ENCODE measurements at regions not wholly inside any gene's neighbourhood (a gene's known extent, or its start where the extent isn't known, plus 50 kb on each side); places are given as distances from the start of the nearest gene placed in this dataset.

DNA sequence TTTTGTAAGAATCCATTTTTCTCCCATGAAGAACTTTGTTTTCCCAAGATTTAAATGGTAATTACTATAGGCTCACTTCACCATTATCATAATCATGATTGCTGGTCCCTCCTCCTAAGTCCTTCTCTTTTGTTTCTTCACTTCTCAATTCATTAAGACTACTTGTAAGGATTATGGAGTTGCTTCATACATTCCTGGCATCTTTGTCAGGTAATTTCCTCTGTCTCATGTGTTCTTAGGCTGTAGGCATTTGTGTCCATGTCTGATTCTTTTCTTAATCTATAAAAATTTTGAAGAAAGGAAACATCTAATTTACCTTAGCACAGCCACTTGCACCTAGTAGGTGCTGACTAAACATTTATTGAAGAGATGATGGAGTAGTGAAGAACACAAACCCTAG is 79.9 kb upstream of the SATB1 start:
- no peak overlapping the region for H3K27ac ChIP-seq
- ChIA-PET POLR2A (ENCODE audit: low non-redundant PET) (no interaction called here), CTCF (no interaction called here)
- TF ChIP-seq, protein P1, sequence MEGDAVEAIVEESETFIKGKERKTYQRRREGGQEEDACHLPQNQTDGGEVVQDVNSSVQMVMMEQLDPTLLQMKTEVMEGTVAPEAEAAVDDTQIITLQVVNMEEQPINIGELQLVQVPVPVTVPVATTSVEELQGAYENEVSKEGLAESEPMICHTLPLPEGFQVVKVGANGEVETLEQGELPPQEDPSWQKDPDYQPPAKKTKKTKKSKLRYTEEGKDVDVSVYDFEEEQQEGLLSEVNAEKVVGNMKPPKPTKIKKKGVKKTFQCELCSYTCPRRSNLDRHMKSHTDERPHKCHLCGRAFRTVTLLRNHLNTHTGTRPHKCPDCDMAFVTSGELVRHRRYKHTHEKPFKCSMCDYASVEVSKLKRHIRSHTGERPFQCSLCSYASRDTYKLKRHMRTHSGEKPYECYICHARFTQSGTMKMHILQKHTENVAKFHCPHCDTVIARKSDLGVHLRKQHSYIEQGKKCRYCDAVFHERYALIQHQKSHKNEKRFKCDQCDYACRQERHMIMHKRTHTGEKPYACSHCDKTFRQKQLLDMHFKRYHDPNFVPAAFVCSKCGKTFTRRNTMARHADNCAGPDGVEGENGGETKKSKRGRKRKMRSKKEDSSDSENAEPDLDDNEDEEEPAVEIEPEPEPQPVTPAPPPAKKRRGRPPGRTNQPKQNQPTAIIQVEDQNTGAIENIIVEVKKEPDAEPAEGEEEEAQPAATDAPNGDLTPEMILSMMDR (conservative IDR thresholded peaks at IDR 0.05; ENCODE audit: low read depth): no peak
- no peak for DNase-seq (ENCODE audit: low spot score)

GRCh38 chr3:18501679-18502343 is 76.7 kb upstream of the SATB1 start:
- POLR2A ChIA-PET (ENCODE audit: low non-redundant PET): no interaction called here
- CTCF ChIA-PET: no interaction called here
- TF ChIP-seq, protein P1 (conservative IDR thresholded peaks at IDR 0.05; ENCODE audit: low read depth): no peak
- H3K27ac ChIP-seq: no peak overlapping the region
- no peak for DNase-seq (ENCODE audit: low spot score)

DNA sequence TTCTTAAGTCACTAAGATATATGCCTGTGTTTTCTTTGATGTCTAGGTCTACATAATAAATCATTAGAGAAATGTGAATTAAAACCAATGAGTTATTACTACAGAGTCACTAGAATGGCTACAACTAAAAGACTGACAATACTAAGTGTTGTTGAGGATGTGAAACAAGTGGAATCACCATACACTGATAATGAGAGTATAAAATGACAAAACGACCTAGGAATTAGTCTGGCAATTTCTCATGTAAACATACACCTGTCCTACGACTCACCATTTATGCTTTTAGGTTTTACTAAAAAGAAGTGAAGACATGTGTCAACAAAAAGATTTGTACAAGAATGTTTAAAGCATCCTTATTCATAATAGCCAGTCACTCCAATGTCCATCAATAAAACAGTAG is 75.2 kb upstream of the SATB1 start:
- no peak for DNase-seq (ENCODE audit: low spot score)
- CTCF ChIA-PET: no interaction called here
- TF ChIP-seq, protein P1 (conservative IDR thresholded peaks at IDR 0.05; ENCODE audit: low read depth): no peak
- no peak overlapping the region for H3K27ac ChIP-seq
- POLR2A ChIA-PET (ENCODE audit: low non-redundant PET): no interaction called here

- TF ChIP-seq, protein P1 (conservative IDR thresholded peaks at IDR 0.05; ENCODE audit: low read depth): no peak
- no peak overlapping the region for H3K27ac ChIP-seq
- POLR2A ChIA-PET (ENCODE audit: low non-redundant PET): no interaction called here
- no peak for DNase-seq (ENCODE audit: low spot score)
- CTCF ChIA-PET: no interaction called here
Observed at GRCh38 chr3:18499301-18499700, 74.2 kb upstream of the SATB1 start.

DNA sequence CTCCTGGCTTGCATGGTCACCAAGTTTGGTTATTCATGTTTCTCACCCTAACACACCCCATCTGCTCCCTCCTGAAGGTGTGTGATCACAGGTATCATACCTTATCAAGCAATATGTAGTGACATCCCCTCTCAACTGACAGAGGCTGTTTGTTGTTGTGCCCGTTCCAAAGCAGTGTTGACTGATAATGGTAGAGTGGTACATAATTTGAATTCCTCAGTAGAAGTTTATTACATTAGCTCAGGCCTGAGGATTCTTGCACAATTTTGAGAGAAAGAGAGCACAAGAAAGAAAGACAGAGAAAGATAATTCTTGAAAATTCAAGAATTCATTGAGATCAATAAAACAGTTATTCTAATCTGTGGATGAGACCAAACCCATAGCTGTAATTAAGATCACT is 69.1 kb upstream of the SATB1 start:
- ChIA-PET CTCF (no interaction called here), POLR2A (ENCODE audit: low non-redundant PET) (no interaction called here)
- DNase-seq (ENCODE audit: low spot score): no peak
- TF ChIP-seq, protein P1 (conservative IDR thresholded peaks at IDR 0.05; ENCODE audit: low read depth): no peak
- H3K27ac ChIP-seq: no peak overlapping the region

GRCh38 chr3:18489939-18490338 is 64.8 kb upstream of the SATB1 start:
- no peak overlapping the region for H3K27ac ChIP-seq
- TF ChIP-seq, protein P1 (conservative IDR thresholded peaks at IDR 0.05; ENCODE audit: low read depth): no peak
- no peak for DNase-seq (ENCODE audit: low spot score)
- CTCF ChIA-PET: no interaction called here
- POLR2A ChIA-PET (ENCODE audit: low non-redundant PET): no interaction called here

GRCh38 chr3:18483226-18483625 is 58.1 kb upstream of the SATB1 start:
- TF ChIP-seq, protein P1 (conservative IDR thresholded peaks at IDR 0.05; ENCODE audit: low read depth): no peak
- DNase-seq (ENCODE audit: low spot score): no peak
- ChIA-PET POLR2A (ENCODE audit: low non-redundant PET) (no interaction called here), CTCF (no interaction called here)
- no peak overlapping the region for H3K27ac ChIP-seq

All from RWPE1 (cell line).